ENCODE measurements at regions not wholly inside any gene's neighbourhood (a gene's known extent, or its start where the extent isn't known, plus 50 kb on each side); places are given as distances from the start of the nearest gene placed in this dataset.
"Not testable (repeated sequence)": the region's sequence is repeated elsewhere in the genome, so short reads cannot be mapped to it uniquely, and the experiment has no call there.

DNA sequence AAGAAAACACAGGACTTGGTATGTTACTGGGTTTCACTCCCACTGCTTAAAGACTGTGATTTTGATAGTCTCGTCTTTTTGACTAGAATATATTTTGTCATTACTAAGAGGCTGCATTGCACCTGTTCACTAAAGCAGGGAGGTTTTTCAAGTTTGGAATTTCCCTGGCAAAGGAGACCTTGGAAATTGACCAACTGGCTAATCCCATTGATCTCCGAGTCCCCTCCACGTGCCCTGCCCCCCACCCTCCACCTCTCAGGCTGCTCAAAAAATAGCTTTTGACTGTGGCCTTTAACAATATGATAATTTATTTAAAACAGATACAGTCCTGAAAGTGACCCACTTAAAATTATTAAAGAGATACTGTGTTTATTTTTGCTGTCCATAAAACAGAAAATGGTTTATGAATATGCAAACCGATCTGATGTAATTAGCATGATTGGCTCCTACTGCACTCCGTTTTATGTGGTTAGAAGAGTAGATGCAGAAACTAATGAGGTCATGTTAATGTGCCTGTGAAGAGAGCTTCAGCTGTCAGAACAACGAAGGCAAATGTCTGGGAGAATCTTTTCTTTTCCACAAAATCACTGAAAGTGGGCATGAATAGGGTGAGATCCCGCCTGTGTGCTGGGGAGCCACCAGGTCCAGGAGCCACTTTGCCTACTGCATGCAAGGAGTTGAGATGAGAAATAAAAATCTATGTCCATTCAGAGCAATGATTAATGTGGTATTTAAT lies 361.5 kb downstream of the RRAGC start:
- no peak for DNase-seq

DNA sequence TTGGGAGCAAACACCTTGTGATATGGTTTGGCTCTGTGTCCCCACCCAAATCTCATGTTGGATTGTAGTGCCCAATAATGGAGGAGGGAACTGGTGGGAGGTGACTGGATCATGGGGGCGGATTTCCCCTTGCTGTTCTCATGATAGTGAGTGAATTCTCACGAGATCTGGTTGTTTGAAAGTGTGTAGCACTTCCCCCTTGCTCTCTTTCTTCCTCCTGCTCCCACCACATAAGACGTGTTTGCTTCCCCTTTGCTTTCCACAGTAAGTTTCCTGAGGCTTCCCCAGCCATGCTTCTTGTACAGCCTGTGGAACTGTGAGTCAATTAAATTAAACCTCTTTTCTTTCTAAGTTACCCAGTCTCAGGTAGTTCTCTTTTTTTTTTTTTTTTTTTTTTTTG lies 366.3 kb downstream of the RRAGC start:
- not testable (repeated sequence) for DNase-seq

DNA sequence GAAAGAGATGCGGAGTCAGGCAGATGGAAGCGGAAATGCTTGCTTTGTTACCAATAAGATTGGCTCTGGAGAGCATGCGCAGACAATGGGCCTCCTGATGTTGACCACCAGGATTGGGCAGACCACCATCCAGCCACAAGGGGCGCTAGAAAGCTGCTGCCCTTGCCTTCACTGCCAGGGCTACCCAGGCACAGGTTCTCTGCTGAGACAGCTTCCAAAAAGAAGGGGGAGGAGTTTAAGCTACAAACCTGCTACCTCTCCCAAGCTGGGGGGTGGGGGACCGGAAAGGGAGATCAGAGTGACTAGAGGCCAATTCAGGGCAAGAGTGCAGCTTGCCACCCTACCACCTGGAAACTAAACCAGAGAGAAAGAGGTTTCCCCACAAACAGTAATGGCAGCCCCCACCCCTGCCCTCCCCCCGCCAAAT lies 369.7 kb downstream of the RRAGC start:
- peak; percentile 23 for DNase-seq

DNA sequence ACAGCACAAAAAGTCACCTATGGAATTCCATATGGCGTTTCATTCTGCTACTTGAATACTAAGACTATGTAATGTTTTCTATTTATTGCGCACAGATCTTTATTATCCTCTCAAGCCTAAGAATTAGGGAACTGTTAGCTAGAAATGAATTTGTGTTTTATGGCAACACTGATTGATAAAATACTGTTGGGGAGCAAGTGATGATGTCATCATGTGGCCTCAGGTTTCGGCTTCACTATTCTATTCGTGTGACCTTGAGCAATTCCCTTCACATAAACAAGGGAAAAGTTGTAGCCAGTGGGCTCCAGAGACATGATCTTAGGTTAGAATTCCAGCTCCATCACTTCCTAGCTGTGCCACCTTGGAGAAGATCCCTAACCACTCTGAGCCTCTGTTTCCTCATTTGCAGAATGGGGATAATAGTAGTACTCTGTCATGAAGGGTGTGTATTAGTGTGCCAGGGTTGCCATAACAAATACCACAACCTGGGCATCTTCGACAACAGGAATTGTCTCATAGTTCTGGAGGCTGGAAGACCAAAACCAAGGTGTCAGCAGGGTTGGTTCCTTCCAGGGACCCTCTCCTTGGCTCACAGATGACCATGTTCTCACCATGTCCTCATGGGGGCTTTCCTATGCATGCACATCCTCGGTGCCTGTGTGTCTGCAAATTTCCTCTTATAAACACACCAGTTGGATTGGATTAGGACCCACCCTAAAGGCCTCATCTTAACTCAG lies 371.2 kb downstream of the RRAGC start:
- no peak for DNase-seq

DNA sequence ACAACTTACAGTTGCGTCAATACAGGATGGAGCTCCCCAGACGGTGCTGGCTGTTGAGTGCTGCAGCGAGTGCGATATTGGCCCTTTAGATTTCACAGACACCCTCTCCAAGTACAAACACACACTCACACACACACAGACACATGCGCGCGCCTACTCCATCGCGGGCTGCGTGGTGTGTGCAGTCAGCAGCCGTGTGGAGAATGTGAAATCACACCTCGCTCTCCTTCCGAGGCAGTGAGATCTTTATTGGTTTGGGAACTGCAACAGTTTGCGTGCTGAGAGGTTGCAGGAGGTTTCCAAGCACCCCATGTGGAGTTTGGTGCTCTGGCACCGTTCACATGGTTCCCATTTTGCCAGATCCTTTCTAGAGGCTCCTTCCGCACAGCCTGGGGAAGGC lies 372.2 kb downstream of the RRAGC start:
- DNase-seq, result no peak

DNA sequence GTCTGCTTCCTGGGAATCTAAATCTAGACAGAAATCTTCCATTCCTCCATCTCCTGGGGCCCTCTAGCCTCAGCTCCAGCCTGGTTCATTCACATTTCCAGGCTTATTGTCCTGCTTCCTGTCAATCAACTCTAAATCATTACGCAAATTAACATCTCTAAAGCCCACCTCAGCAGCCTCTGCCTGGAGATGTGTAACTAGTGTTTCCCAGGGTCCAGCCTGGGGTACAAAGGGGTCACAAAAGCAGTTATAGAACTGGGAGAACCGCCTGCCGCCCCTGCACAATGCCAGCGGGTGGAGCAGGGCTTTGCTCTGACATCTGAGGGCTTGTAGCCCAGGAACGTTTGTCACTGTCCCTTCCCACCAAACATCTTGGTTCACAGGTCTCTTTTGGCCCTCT lies 373.5 kb downstream of the RRAGC start:
- no peak for DNase-seq

DNA sequence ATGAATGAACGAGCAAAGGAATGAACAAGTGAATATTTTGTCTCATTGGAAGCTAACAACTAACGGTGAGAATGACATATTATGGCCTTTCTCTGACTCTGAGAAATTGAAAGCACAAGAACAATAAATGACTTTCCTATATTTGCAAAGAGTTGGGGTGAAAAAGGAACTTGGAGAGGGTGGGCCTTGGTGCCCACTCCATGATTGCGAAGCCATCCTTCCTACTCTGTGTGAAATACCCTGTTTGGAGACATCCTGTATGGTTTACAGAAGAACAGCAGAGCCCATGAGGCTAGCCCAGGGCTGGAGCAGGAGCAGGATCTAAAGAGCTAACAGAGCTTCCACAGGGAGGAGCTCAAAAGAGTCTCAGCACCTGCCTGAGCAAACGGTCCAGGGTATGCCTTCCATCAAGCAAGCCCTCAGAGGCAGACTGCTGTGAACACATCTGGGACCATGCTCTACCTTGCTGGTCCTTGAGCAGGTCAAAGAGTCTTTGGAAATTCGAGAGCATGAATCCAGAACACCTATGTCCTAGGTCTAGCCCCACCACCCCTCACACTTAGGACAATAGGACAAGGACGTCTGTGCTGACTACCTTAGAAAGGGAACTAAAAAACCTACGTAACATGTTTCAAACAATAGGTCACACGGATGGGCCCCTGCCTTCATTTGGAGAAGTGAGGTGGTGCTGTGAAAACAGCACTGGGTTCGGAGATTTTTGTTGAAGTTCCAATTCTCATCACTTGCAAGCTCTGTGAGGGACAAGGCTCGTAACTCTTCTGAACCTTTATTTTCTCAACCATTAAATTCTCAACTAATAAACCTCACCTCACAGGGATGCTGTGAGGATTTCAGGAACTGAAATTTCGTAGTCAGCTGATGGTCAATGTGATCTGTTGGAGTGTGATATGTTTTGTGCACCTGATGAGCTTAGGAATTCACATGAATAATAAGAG lies 377.4 kb downstream of the RRAGC start:
- DNase-seq, result no peak

DNA sequence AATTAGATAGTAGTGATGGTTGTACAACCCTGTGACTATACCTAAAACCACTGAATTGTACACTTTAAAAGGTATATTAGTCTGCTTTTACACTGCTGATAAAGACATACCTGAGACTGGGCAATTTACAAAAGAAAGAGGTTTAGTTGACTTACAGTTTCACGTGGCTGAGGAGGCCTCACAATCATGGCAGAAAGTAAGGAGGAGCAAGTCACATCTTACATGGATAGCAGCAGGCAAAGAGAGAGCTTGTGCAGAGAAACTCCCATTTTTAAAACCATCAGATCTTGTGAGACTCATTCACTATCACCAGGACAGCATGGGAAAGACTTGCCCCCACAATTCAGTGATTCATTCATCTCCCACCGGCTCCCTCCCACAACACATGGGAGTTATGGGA lies 379.9 kb downstream of the RRAGC start:
- not testable (repeated sequence) for DNase-seq

DNA sequence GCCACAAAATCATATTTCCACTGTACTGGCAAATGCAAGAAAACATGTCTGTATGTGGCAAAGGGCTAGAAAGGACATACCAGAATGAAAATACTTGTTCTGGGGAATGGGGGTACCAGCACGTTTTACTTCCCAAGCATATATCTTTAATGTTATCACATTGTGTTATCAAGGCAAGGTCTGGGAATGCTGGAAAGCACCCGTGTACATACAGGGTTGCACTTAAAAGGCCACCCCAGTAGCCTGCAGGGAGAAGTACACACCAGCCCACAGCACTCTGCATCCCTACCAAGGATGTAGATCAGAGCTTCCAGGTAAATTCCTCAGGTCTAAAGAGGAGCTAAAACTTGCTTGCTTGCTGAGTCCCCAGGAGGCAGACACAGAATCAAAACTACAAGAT lies 381.8 kb downstream of the RRAGC start:
- DNase-seq, result no peak

DNA sequence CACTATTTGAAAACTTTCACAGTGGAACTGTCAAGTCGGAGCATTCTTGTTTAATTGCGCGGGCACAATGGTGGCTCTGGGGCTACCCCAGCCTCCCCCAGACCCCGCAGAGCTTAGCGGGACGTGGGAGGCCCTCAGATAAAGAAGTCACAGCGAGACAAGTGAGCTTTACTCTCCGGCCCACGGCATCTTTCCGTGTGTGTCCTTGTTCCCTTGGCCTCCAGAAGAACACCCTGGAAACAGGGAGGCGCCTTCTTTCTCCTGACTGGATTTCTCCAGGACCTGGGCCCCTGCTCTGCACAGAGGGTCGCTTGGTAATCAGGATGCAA lies 382.8 kb downstream of the RRAGC start:
- DNase-seq, result no peak

DNA sequence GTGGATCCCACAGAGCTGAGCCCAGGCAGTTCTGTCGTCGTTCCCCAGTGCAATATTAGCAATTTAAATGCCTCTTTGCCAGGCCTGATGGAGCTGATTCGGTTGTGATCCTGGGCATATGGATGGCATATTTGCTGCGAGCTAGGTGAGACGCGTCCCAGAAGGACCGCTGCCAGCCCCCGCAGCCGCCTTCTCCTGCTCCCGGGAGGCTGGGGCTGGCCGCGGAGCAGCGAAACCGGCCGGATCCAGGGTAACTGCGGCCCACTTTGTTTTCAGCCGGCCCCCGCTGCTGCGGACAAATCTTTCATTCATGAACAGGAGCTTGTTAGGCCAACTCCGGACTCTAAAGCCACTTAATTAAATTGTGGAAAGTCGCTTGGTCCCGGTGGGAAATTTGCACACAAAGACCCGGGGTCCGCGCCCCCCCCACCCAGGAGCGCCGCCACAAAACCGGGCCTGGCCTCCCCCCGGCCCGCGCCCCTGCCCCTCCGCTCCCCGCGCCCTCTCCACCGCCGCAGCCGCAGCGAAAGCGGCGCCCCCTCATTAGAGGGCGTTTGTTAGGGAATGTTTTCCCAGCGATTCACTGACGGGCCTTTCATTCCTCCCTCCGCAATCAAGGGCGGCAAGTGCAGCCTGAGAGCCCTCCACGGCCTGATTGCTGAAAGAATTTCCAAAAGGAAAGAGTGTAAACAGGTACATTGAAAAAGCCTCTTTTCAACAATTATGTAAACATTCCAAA lies 383.3 kb downstream of the RRAGC start:
- no peak for DNase-seq

DNA sequence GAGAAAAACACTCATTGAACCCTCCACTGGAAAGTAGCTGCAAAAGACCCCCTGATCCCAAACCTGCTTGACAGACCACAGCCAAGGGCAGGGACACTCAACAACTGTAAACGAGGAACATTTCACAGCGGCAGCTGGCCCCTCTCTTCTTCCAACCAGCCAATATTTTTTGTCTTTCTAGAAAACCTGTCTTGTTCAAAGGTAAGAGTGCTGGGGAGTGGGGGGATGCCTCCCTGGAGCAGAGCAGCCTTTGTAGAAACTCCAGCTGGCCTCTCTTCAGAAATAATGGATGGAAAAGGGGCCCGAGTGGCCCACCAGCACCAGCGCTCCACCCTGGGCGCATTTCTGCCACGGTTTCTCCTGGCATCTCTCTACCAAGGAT lies 384.0 kb downstream of the RRAGC start:
- no peak for DNase-seq

DNA sequence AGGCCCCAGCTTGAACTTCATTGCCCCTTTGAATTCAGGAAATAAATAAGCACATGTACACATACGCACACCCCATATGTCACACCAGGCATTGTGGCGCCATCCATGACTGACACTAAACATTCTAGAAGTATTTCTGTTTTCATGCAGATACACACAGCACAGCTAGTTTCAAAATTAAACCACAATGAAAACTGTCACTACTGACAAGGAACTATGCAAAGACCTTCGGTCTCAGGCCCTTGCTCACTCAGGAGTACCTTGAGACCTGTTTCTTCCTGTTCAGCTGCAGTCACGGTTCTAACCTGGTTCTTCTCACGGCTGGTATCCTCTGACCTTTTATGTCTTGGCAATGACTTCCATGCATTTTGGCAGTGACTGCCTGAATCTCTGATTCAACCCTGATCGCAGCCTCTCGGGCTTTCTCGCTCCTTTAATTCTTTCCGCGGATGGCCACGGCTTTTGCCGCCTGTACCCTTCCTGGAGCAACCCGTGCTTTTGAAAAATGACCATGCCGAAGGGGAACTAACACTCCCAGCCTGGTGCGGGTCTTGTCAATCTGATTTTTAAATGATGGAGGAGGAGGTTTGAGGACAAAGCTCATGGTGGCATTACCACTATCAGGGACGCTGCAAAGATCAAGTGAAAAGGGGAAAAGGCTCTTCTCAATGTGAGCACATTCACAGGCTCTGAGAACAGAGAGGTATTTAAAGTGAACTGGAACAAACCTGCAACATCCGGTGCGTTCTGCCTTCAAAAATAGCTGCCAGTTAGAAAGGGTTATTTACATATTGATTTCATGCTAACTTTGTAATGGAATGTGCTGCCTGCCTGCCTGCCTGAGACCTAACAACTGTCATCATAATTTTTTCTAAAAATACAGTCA lies 384.6 kb downstream of the RRAGC start:
- no peak for DNase-seq

DNA sequence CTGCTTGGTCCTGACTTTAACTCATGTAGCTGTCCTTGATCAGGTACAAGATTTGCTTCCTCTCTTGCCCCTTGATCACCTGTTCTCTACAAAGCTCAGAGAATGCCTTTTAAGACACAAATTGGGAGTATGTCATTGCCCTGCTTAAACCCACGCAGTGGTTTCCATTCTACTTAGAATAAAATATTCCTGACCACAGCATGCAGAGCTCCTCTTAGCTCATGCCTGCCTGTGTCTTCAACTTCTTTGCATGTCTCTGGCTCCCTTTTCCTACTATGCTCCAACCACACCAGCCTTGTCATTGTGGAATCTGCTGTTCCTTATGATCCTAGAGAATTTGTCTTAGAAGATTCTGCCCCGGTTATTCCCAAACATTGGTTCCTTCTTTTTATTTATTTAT lies 393.1 kb downstream of the RRAGC start:
- DNase-seq, result no peak

DNA sequence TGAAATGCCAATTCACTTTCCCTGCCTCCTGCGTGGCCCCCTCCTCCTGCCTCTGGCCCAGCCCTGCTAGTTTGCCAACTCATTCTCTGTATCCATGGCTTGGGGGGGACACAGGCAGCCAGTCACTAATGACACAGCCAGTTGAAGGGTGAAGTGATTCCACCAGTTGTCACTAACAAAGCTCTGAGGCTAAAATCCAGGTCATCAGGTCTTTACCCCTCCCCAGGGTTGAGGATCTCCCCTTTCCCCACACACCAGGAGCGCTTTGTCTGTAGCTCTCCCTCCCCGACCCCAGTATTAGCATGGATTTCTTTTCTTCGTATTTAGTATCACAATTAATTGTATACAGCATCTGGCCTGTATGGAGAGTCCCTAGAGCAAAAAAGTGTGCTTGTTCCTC lies 394.1 kb downstream of the RRAGC start:
- DNase-seq, result no peak

DNA sequence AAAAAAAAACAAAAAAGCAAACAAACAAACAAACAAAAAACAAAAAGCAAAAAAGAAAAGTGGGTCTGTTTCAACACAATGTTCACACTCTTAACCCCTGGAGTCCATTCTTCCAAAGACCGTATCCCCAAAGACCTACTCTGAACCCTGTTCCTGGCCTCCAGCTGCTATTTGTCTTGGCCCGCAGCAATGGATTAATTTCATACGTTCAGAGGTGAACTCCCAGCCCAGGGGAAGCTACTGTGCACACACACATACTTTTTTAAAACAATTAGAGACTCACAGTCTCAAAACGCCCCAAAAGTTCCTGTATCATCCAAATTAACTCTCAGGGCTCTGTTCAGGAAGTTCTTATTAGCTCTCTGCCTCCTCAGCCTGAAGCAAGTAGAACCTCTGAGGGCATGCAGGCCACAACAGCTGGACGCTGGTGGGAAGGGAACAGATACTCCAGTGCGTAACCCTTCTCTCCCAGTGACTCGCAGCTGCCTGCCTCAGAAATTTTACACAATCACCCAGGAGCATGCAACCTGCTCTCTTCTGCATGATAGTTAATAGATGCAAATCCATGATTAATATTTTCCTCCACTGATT lies 395.4 kb downstream of the RRAGC start:
- DNase-seq, result no peak

DNA sequence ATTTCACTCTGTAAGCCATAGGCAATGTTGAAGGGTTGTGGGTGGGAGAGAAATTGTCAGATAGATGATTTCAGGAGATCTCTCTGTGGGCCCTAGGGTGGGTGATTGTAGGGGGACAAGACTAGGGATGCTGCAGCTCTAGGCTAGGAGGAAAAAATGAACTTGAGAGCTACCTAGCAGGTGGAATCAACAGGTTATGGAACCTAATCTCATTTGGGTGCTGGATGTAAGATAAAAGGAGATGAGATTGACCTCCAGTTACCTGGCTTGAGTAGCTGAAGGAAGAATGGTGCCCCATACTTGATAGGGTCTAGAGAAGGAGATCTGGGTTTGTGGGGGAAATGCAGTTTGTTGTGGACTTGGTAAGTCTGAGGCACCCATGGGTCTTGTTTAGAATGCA lies 396.5 kb downstream of the RRAGC start:
- no peak for DNase-seq

DNA sequence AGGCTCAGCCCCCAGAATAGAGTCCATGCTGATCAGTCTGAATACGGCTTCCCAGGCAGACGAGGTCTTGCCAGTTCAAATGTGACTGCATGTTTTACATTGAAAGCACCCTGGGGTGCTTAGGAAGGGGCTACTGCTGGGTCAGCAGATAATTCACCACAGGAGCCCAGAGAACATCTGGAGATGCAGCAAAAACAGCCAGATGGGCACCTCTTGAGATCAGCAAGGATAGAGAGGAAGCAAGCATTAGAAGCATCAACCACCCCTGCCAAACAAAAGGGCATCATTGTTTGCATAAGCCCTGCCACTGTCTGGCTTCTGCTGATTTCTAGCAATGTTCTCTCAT lies 403.1 kb downstream of the RRAGC start:
- no peak for DNase-seq

DNA sequence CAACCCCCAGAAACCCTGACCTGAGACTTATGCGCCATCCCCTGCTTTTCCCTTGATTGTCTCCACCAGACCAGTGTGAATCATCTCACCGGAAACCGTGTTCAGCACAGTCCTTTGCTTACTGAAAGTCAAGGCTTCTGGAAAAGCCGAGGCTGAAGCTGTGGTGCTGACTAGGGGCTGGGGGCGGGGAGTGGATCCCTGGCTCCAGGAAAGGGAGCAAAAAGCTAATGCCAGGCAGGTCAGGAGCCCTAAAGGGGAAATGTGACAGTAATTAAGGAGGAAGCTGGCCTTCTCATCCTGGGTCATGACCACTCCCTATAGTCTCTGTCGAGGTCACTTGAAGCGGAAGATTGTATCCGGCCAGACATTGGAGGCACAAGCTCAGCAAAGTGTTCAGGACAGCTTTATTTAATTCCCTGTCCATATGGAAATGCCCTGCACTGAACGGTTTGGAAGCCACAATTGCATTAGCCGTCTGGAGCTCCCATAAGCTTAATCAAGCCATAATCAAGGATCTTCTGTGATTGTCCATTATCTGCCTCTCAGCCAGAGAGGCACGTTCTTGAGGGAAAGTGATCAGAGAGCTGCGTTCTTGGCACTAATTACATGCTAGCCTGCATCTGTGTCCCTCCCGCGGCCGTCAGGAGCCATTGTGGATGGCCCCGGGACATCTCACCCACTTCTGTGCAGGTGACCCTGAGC lies 403.6 kb downstream of the RRAGC start:
- no peak for DNase-seq

DNA sequence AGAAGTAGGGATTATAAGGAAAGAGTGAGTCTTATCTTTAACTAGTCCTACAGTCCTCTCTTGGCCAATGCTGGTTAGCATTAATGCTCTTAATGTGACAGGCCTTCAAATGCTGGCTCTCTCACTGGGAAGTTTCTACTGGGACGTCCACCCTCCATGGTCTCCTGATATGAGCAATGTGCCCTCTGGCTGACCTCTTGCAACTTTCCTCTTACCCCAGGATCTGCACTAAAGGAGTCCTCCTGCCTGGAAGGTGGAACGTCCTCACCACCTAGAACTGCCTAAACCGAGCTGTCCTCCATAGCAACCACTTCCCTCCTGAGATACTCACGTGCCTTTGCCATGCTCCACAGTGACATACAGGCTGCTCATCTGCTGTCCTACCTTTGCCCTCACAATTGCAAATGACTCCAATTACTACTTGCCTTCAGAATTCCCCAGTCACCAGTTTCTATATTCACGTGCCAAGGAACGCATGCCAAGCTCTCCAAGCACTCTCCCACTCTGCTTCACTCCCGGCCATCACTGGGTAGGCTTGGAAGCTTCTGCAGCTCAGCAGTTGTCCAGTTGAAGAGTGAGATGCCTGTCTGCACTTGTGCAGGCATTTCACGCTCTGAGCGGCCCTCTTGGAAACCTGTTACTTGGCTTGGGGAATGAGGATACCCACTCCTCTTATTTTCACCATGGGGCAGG lies 404.7 kb downstream of the RRAGC start:
- DNase-seq, result no peak

Measured in activated gamma-delta T cell treated with Interleukin-2 at 50 U/mL for 16 hours (primary cell).